ENCODE measurements at regions not wholly inside any gene's neighbourhood (a gene's known extent, or its start where the extent isn't known, plus 50 kb on each side); places are given as distances from the start of the nearest gene placed in this dataset.

- no peak overlapping the region for H3K4me3 Mint-ChIP-seq
- H3K9me3 Mint-ChIP-seq: no peaks in the 10 kb centered on the region
- H3K4me1 Mint-ChIP-seq: peaks cover 7% of the 10 kb centered on the region
- H3K27ac Mint-ChIP-seq: no peak overlapping the region
- no peaks in the 10 kb centered on the region for H3K27me3 Mint-ChIP-seq
- H3K36me3 Mint-ChIP-seq: no peaks in the 10 kb centered on the region
- no peak for DNase-seq
Observed at GRCh38 chr18:61989138-61989537, 96.3 kb upstream of the RNF152 start.

GRCh38 chr18:61988100-61988499 lies 95.3 kb upstream of the RNF152 start:
- H3K4me1 Mint-ChIP-seq: peaks cover 7% of the 10 kb centered on the region

GRCh38 chr18:61985681-61986080 lies 92.9 kb upstream of the RNF152 start:
- Mint-ChIP-seq H3K27ac (no peak overlapping the region), H3K27me3 (no peaks in the 10 kb centered on the region), H3K9me3 (no peaks in the 10 kb centered on the region), H3K36me3 (no peaks in the 10 kb centered on the region), H3K4me1 (peaks cover 10% of the 10 kb centered on the region), H3K4me3 (no peak overlapping the region)
- DNase-seq: no peak

More at GRCh38 chr18:61988100-61988499, 95.3 kb upstream of the RNF152 start:
- no peak overlapping the region for H3K4me3 Mint-ChIP-seq
- no peak for DNase-seq
- no peaks in the 10 kb centered on the region for H3K9me3 Mint-ChIP-seq
- H3K36me3 Mint-ChIP-seq: no peaks in the 10 kb centered on the region
- H3K27ac Mint-ChIP-seq: no peak overlapping the region
- no peaks in the 10 kb centered on the region for H3K27me3 Mint-ChIP-seq

- Mint-ChIP-seq H3K36me3 (no peaks in the 10 kb centered on the region), H3K4me1 (peaks cover 14% of the 10 kb centered on the region), H3K27ac (no peak overlapping the region), H3K9me3 (no peaks in the 10 kb centered on the region), H3K27me3 (no peaks in the 10 kb centered on the region), H3K4me3 (no peak overlapping the region)
- no peak for DNase-seq
Observed at GRCh38 chr18:61984349-61984748, 91.5 kb upstream of the RNF152 start.

- Mint-ChIP-seq H3K36me3 (peaks cover 2% of the 10 kb centered on the region), H3K27ac (no peak overlapping the region), H3K9me3 (peaks cover 2% of the 10 kb centered on the region), H3K27me3 (no peaks in the 10 kb centered on the region), H3K4me3 (no peak overlapping the region), H3K4me1 (peaks cover 16% of the 10 kb centered on the region)
- DNase-seq: no peak
Observed at GRCh38 chr18:61982475-61982874, 89.7 kb upstream of the RNF152 start.

GRCh38 chr18:61980355-61980754 lies 87.5 kb upstream of the RNF152 start:
- DNase-seq: no peak
- Mint-ChIP-seq H3K9me3 (peaks cover 2% of the 10 kb centered on the region), H3K27ac (no peak overlapping the region), H3K36me3 (peaks cover 7% of the 10 kb centered on the region), H3K4me1 (peaks cover 28% of the 10 kb centered on the region), H3K4me3 (no peak overlapping the region), H3K27me3 (no peaks in the 10 kb centered on the region)

GRCh38 chr18:61975526-61976326 lies 82.9 kb upstream of the RNF152 start:
- H3K4me3 Mint-ChIP-seq: no peak overlapping the region
- peaks cover 24% of the 10 kb centered on the region for H3K4me1 Mint-ChIP-seq
- peak overlapping the region; percentile 57 for H3K27ac Mint-ChIP-seq
- peaks cover 7% of the 10 kb centered on the region for H3K36me3 Mint-ChIP-seq
- DNase-seq: peak; percentile 22
- no peaks in the 10 kb centered on the region for H3K27me3 Mint-ChIP-seq
- peaks cover 6% of the 10 kb centered on the region for H3K9me3 Mint-ChIP-seq

GRCh38 chr18:61973273-61974115 lies 80.7 kb upstream of the RNF152 start:
- Mint-ChIP-seq H3K27me3 (no peaks in the 10 kb centered on the region), H3K36me3 (peaks cover 7% of the 10 kb centered on the region), H3K27ac (no peak overlapping the region), H3K4me1 (peaks cover 21% of the 10 kb centered on the region), H3K4me3 (no peak overlapping the region), H3K9me3 (peaks cover 6% of the 10 kb centered on the region)
- no peak for DNase-seq

GRCh38 chr18:61972389-61973264 lies 79.8 kb upstream of the RNF152 start:
- DNase-seq: no peak
- Mint-ChIP-seq H3K4me3 (no peak overlapping the region), H3K4me1 (peaks cover 18% of the 10 kb centered on the region), H3K36me3 (peaks cover 5% of the 10 kb centered on the region), H3K9me3 (peaks cover 4% of the 10 kb centered on the region), H3K27ac (no peak overlapping the region), H3K27me3 (no peaks in the 10 kb centered on the region)

- peaks cover 6% of the 10 kb centered on the region for H3K4me1 Mint-ChIP-seq
- H3K27ac Mint-ChIP-seq: no peak overlapping the region
- H3K4me3 Mint-ChIP-seq: no peak overlapping the region
- no peak for DNase-seq
- peaks cover 2% of the 10 kb centered on the region for H3K9me3 Mint-ChIP-seq
- H3K27me3 Mint-ChIP-seq: no peaks in the 10 kb centered on the region
- H3K36me3 Mint-ChIP-seq: no peaks in the 10 kb centered on the region
Observed at GRCh38 chr18:61967252-61967891, 74.6 kb upstream of the RNF152 start.

- H3K36me3 Mint-ChIP-seq: no peaks in the 10 kb centered on the region
- H3K27me3 Mint-ChIP-seq: peaks cover 7% of the 10 kb centered on the region
- no peak overlapping the region for H3K27ac Mint-ChIP-seq
- peaks cover 2% of the 10 kb centered on the region for H3K9me3 Mint-ChIP-seq
- H3K4me3 Mint-ChIP-seq: no peak overlapping the region
- peaks cover 2% of the 10 kb centered on the region for H3K4me1 Mint-ChIP-seq
- DNase-seq: no peak
Observed at GRCh38 chr18:61965311-61965710, 72.5 kb upstream of the RNF152 start.

- Mint-ChIP-seq H3K4me1 (peaks cover 2% of the 10 kb centered on the region), H3K27me3 (peaks cover 9% of the 10 kb centered on the region), H3K4me3 (no peak overlapping the region), H3K36me3 (no peaks in the 10 kb centered on the region), H3K27ac (no peak overlapping the region), H3K9me3 (peaks cover 2% of the 10 kb centered on the region)
- DNase-seq: no peak
Observed at GRCh38 chr18:61964616-61965015, 71.8 kb upstream of the RNF152 start.

GRCh38 chr18:61963705-61964104 lies 70.9 kb upstream of the RNF152 start:
- H3K9me3 Mint-ChIP-seq: peaks cover 2% of the 10 kb centered on the region
- no peak overlapping the region for H3K4me3 Mint-ChIP-seq
- no peak for DNase-seq
- H3K4me1 Mint-ChIP-seq: peaks cover 2% of the 10 kb centered on the region
- no peaks in the 10 kb centered on the region for H3K36me3 Mint-ChIP-seq
- peaks cover 11% of the 10 kb centered on the region for H3K27me3 Mint-ChIP-seq
- no peak overlapping the region for H3K27ac Mint-ChIP-seq

- DNase-seq: no peak
- Mint-ChIP-seq H3K4me1 (no peaks in the 10 kb centered on the region), H3K36me3 (no peaks in the 10 kb centered on the region), H3K27me3 (peaks cover 19% of the 10 kb centered on the region), H3K4me3 (no peak overlapping the region), H3K27ac (no peak overlapping the region), H3K9me3 (no peaks in the 10 kb centered on the region)
Observed at GRCh38 chr18:61957801-61958516, 65.2 kb upstream of the RNF152 start.

Data from activated naive CD8-positive, alpha-beta T cell treated with anti-CD3 and anti-CD28 coated beads for 36 hours (primary cell).